H9 (cell line): ENCODE measurements at regions not wholly inside any gene's neighbourhood (a gene's known extent, or its start where the extent isn't known, plus 50 kb on each side); places are given as distances from the start of the nearest gene placed in this dataset.

Experiments
- DNase-seq: peaks from one replicate; pipeline ENCODE4 v3.0.0-alpha.2; 2017
- H2AFZ ChIP-seq: one replicate; pipeline ENCODE4 v1.6.1; 2013; ENCODE audit warnings: mild to moderate bottlenecking, low read length, control low read depth, moderate library complexity
- H2AK5ac ChIP-seq: 2 replicates; pipeline ENCODE4 v1.6.1; 2013; ENCODE audit warnings: low read length, control low read depth, mixed read lengths; ENCODE audit not compliant: insufficient read length
- H2BK120ac ChIP-seq: one replicate; pipeline ENCODE4 v1.6.1; 2013; ENCODE audit warnings: low read depth, mild to moderate bottlenecking, low read length, control low read depth, inconsistent platforms; ENCODE audit not compliant: poor library complexity, severe bottlenecking
- H2BK12ac ChIP-seq: 2 replicates; pipeline ENCODE4 v1.6.1; 2013; ENCODE audit warnings: low read length, control low read depth, mixed read lengths, low read depth; ENCODE audit not compliant: insufficient read length
- H2BK15ac ChIP-seq: 2 replicates; pipeline ENCODE4 v1.6.1; 2013; ENCODE audit warnings: low read depth, low read length, control low read depth
- H2BK20ac ChIP-seq: one replicate; pipeline ENCODE4 v1.6.1; 2013; ENCODE audit warnings: low read depth, mild to moderate bottlenecking, low read length, control low read depth, inconsistent platforms; ENCODE audit not compliant: poor library complexity, severe bottlenecking
- H2BK5ac ChIP-seq: 2 replicates; pipeline ENCODE4 v1.6.1; 2013; ENCODE audit warnings: low read length, control low read depth, mixed read lengths; ENCODE audit not compliant: insufficient read length
- H3K14ac ChIP-seq: 2 replicates; pipeline ENCODE4 v1.6.1; 2013; ENCODE audit warnings: low read length, control low read depth; ENCODE audit not compliant: insufficient read depth
- H3K18ac ChIP-seq: 2 replicates; pipeline ENCODE4 v1.6.1; 2013; ENCODE audit warnings: low read depth, mild to moderate bottlenecking, mixed read lengths, low read length, control low read depth; ENCODE audit not compliant: insufficient read length
- H3K23ac ChIP-seq: 2 replicates; pipeline ENCODE4 v1.6.1; 2013; ENCODE audit warnings: low read length, control low read depth, mixed read lengths, low read depth; ENCODE audit not compliant: insufficient read length
- H3K23me2 ChIP-seq: 2 replicates; pipeline ENCODE4 v1.6.1; 2013; ENCODE audit warnings: low read depth, mild to moderate bottlenecking, mixed read lengths, low read length, control low read depth; ENCODE audit not compliant: insufficient read length, poor library complexity, severe bottlenecking
- H3K27ac ChIP-seq: 2 replicates; pipeline ENCODE4 v1.5.1; 2013; ENCODE audit warnings: low read length, control low read depth, mixed read lengths, low read depth; ENCODE audit not compliant: insufficient read length
- H3K27me3 ChIP-seq: 2 replicates; pipeline ENCODE4 v1.6.1; 2013; ENCODE audit warnings: low read length, control low read depth, inconsistent platforms; ENCODE audit not compliant: insufficient read depth
- H3K4ac ChIP-seq: 2 replicates; pipeline ENCODE4 v1.6.1; 2013; ENCODE audit warnings: low read depth, mild to moderate bottlenecking, control low read depth, inconsistent platforms, low read length, moderate library complexity
- H3K4me1 ChIP-seq: 2 replicates; pipeline ENCODE4 v1.6.1; 2013; ENCODE audit warnings: low read length, control low read depth, inconsistent platforms; ENCODE audit not compliant: insufficient read depth
- H3K4me2 ChIP-seq: 2 replicates; pipeline ENCODE4 v1.6.1; 2013; ENCODE audit warnings: low read length, control low read depth, mixed read lengths; ENCODE audit not compliant: insufficient read length, insufficient read depth
- H3K56ac ChIP-seq: 2 replicates; pipeline ENCODE4 v1.6.1; 2013; ENCODE audit warnings: low read depth, mild to moderate bottlenecking, mixed read lengths, low read length, control low read depth; ENCODE audit not compliant: insufficient read length
- H3K79me1 ChIP-seq: 2 replicates; pipeline ENCODE4 v1.6.1; 2013; ENCODE audit warnings: low read depth, mild to moderate bottlenecking, moderate library complexity, low read length, control low read depth, inconsistent platforms; ENCODE audit not compliant: insufficient read depth, poor library complexity, severe bottlenecking
- H3K79me2 ChIP-seq: 2 replicates; pipeline ENCODE4 v1.6.1; 2013; ENCODE audit warnings: low read length, control low read depth, inconsistent platforms; ENCODE audit not compliant: insufficient read depth
- H3K9ac ChIP-seq: 2 replicates; pipeline ENCODE4 v1.6.1; 2013; ENCODE audit warnings: low read length, control low read depth, mixed read lengths; ENCODE audit not compliant: insufficient read length; ENCODE audit errors: extremely low read depth
- H3K9me3 ChIP-seq: one replicate; pipeline ENCODE4 v1.6.1; 2013; ENCODE audit warnings: low read depth, low read length, inconsistent platforms; ENCODE audit not compliant: control insufficient read depth
- H3T11ph ChIP-seq: one replicate; pipeline ENCODE4 v1.6.1; 2013; ENCODE audit warnings: mild to moderate bottlenecking, low read length, control low read depth, inconsistent platforms
- H4K20me1 ChIP-seq: one replicate; pipeline ENCODE4 v1.6.1; 2013; ENCODE audit not compliant: control insufficient read depth, insufficient read length, insufficient read depth
- H4K5ac ChIP-seq: 2 replicates; pipeline ENCODE4 v1.6.1; 2013; ENCODE audit warnings: low read depth, mild to moderate bottlenecking, mixed read lengths, low read length, control low read depth; ENCODE audit not compliant: insufficient read length
- H4K8ac ChIP-seq: replicated peaks from 2 replicates; pipeline ENCODE4 v1.6.1; 2013; ENCODE audit warnings: low read length, control low read depth, mixed read lengths, low read depth; ENCODE audit not compliant: insufficient read length
- H4K91ac ChIP-seq: 2 replicates; pipeline ENCODE4 v1.6.1; 2013; ENCODE audit warnings: low read depth, mild to moderate bottlenecking, moderate library complexity, mixed read lengths, low read length, control low read depth; ENCODE audit not compliant: insufficient read length
- H3K27ac Mint-ChIP-seq, 3 experiments: 2 replicates in 2 of 3; 3 replicates in 1 of 3; pipeline ENCODE4 v1.8.0; 2020 to 2021; ENCODE audit warnings: mixed read lengths in 3 of 3, mild to moderate bottlenecking in 1 of 3, moderate library complexity in 1 of 3
- H3K27me3 Mint-ChIP-seq: 2 replicates; pipeline ENCODE4 v1.8.0; 2021; ENCODE audit warnings: low read depth, mild to moderate bottlenecking, moderate library complexity, mixed read lengths
- H3K36me3 Mint-ChIP-seq, 3 experiments: 2 replicates in 2 of 3; 3 replicates in 1 of 3; pipeline ENCODE4 v1.8.0; 2020 to 2021; ENCODE audit warnings: low read depth in 3 of 3, mixed read lengths in 3 of 3; ENCODE audit not compliant: insufficient read depth in 1 of 3
- H3K4me1 Mint-ChIP-seq, 2 experiments: 2 replicates each; pipeline ENCODE4 v1.8.0; 2020; ENCODE audit warnings: mixed read lengths in 2 of 2
- H3K4me3 Mint-ChIP-seq, 2 experiments: 2 replicates in 1 of 2; 3 replicates in 1 of 2; pipeline ENCODE4 v1.8.0; 2020 to 2021; ENCODE audit warnings: mild to moderate bottlenecking in 2 of 2, mixed read lengths in 2 of 2, moderate library complexity in 1 of 2
- H3K9me3 Mint-ChIP-seq, 2 experiments: 2 replicates in 1 of 2; 3 replicates in 1 of 2; pipeline ENCODE4 v1.8.0; 2020; ENCODE audit warnings: mild to moderate bottlenecking in 2 of 2, mixed read lengths in 2 of 2, moderate library complexity in 1 of 2
- TF ChIP-seq, protein P1 (sequence below): fragments of 200-600 bp; sonication (generic); conservative IDR thresholded peaks from 3 replicates; pipeline ENCODE4 v1.8.0; 2021; ENCODE audit warnings: antibody characterized with exemption, mild to moderate bottlenecking

GRCh38 chr2:41042343-41042742, 590.5 kb upstream of the SLC8A1 start:
- Histone ChIP-seq H3K79me1 (no peaks in the 10 kb centered on the region), H3K23me2 (no peaks in the 10 kb centered on the region), H3K23ac (no peak overlapping the region), H3K9me3 (no peaks in the 10 kb centered on the region), H2BK5ac (no peak overlapping the region), H4K20me1 (no peaks in the 10 kb centered on the region), H3K56ac (no peak overlapping the region), H4K5ac (no peak overlapping the region), H3K9ac (no peak overlapping the region), H3K4me2 (no peak overlapping the region), H4K91ac (no peak overlapping the region), H2BK12ac (no peak overlapping the region), H2AFZ (no peak overlapping the region), H3K14ac (no peak overlapping the region), H3K4me1 (no peaks in the 10 kb centered on the region), H3K27me3 (no peaks in the 10 kb centered on the region), H3K18ac (no peak overlapping the region), H4K8ac (no peak overlapping the region), H3K4ac (no peak overlapping the region), H2AK5ac (no peak overlapping the region), H3T11ph (no peak overlapping the region), H3K79me2 (no peaks in the 10 kb centered on the region), H2BK120ac (no peak overlapping the region), H2BK15ac (no peak overlapping the region), H2BK20ac (no peak overlapping the region), H3K27ac (no peak overlapping the region)
- Mint-ChIP-seq H3K27ac (no peak overlapping the region), H3K36me3 (peaks cover 2 to 10% (median 8%) of the 10 kb centered on the region in 3 experiments; a peak in 4 of 7 replicates), H3K4me3 (no peak overlapping the region), H3K4me1 (peaks cover 4 to 7% of the 10 kb centered on the region in 2 experiments; a peak in 3 of 4 replicates), H3K9me3 (no peaks in the 10 kb centered on the region; a peak in 1 of 5 replicates), H3K27me3 (no peaks in the 10 kb centered on the region)
- TF ChIP-seq, protein P1, sequence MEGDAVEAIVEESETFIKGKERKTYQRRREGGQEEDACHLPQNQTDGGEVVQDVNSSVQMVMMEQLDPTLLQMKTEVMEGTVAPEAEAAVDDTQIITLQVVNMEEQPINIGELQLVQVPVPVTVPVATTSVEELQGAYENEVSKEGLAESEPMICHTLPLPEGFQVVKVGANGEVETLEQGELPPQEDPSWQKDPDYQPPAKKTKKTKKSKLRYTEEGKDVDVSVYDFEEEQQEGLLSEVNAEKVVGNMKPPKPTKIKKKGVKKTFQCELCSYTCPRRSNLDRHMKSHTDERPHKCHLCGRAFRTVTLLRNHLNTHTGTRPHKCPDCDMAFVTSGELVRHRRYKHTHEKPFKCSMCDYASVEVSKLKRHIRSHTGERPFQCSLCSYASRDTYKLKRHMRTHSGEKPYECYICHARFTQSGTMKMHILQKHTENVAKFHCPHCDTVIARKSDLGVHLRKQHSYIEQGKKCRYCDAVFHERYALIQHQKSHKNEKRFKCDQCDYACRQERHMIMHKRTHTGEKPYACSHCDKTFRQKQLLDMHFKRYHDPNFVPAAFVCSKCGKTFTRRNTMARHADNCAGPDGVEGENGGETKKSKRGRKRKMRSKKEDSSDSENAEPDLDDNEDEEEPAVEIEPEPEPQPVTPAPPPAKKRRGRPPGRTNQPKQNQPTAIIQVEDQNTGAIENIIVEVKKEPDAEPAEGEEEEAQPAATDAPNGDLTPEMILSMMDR: no peak
- no peak for DNase-seq
